ENCODE measurements at regions not wholly inside any gene's neighbourhood (a gene's known extent, or its start where the extent isn't known, plus 50 kb on each side); places are given as distances from the start of the nearest gene placed in this dataset.

GRCh38 chr18:73707035-73707434 is 440.6 kb downstream of the FBXO15 start:
- no peak overlapping the region for H3K4me2 ChIP-seq
- H4K20me1 ChIP-seq (replicated peaks; ENCODE audit: insufficient read depth): no peaks in the 10 kb centered on the region
- no peaks in the 10 kb centered on the region for H3F3A ChIP-seq (replicated peaks; ENCODE audit: low read depth)
- H3K27me3 ChIP-seq (ENCODE audit: insufficient read depth): no peaks in the 10 kb centered on the region
- Mint-ChIP-seq H3K27ac (no peak overlapping the region), H3K36me3 (ENCODE audit: low read depth) (no peaks in the 10 kb centered on the region), H3K9me3 (no peaks in the 10 kb centered on the region), H3K4me3 (no peak overlapping the region), H3K27me3 (ENCODE audit: insufficient read depth, low read depth, poor library complexity) (no peaks in the 10 kb centered on the region), H3K4me1 (no peaks in the 10 kb centered on the region; the same call in 2 of the 3 replicates)
- TF ChIP-seq EZH2phosphoT487 (IDR thresholded peaks at IDR 0.05; ENCODE audit: unreplicated experiment): no peak
- no peak for TF ChIP-seq ZNF331 (CRISPR knock-in tag; IDR thresholded peaks at IDR 0.05; ENCODE audit: low read depth)
- TF ChIP-seq ZNF462 (CRISPR knock-in tag; IDR thresholded peaks at IDR 0.05): no peak
- TF ChIP-seq EZH2 (IDR thresholded peaks at IDR 0.05; ENCODE audit: low read depth, unreplicated experiment): no peak
- TF ChIP-seq STAT1 (IDR thresholded peaks at IDR 0.05; ENCODE audit: unreplicated experiment): no peak
- no peak for TF ChIP-seq NANOG (IDR thresholded peaks at IDR 0.05; ENCODE audit: borderline replicate concordance)
- no peak for TF ChIP-seq CTCF (conservative IDR thresholded peaks at IDR 0.05; ENCODE audit: low read depth in 2 of 2)
- no peak for TF ChIP-seq CREB1 (CRISPR knock-in tag; IDR thresholded peaks at IDR 0.05; ENCODE audit: low read depth)
- no peak for TF ChIP-seq REST (IDR thresholded peaks at IDR 0.05; ENCODE audit: unreplicated experiment)
- TF ChIP-seq ETS1 (IDR thresholded peaks at IDR 0.05): no peak
- no peak for TF ChIP-seq ZNF114 (CRISPR knock-in tag; IDR thresholded peaks at IDR 0.05)
- no peak overlapping the region for H3K4me3 ChIP-seq
- H3K9me2 ChIP-seq (ENCODE audit: insufficient read depth): peaks cover 5% of the 10 kb centered on the region
- no peak for DNase-seq (ENCODE audit: low spot score)
- no peaks in the 10 kb centered on the region for H3K36me3 ChIP-seq (ENCODE audit: insufficient read depth)
- H2AFZ ChIP-seq: no peak overlapping the region
- H3K4me1 ChIP-seq (ENCODE audit: insufficient read depth): no peaks in the 10 kb centered on the region
- H3K27ac ChIP-seq (ENCODE audit: low read depth): no peak overlapping the region
- ATAC-seq: no peak
- H3K79me2 ChIP-seq (replicated peaks; ENCODE audit: insufficient read depth): no peaks in the 10 kb centered on the region

All from GM23338 (cell line).